ENCODE measurements at regions not wholly inside any gene's neighbourhood (a gene's known extent, or its start where the extent isn't known, plus 50 kb on each side); places are given as distances from the start of the nearest gene placed in this dataset.
"Not testable (repeated sequence)": the region's sequence is repeated elsewhere in the genome, so short reads cannot be mapped to it uniquely, and the experiment has no call there.

DNA sequence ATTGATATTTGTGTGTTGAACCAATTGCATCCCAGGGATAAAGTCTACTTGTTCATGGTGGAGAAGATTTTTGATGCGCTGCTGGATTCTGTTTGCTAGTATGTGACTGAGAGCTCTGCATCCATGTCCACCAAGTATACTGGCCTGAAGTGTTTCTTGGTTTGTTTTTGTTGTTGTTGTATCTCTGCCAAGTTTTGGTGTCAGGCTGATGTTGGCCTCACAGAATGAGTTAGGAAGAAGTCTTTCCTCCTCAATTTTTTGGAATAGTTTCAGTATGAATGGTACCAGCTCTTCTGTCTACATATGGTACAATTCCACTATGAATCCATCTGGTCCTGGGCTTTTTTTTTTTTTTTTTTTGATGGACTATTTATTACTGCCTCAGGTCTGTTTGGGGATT, 50.9 kb upstream of the OSTN start:
- no peak for DNase-seq

DNA sequence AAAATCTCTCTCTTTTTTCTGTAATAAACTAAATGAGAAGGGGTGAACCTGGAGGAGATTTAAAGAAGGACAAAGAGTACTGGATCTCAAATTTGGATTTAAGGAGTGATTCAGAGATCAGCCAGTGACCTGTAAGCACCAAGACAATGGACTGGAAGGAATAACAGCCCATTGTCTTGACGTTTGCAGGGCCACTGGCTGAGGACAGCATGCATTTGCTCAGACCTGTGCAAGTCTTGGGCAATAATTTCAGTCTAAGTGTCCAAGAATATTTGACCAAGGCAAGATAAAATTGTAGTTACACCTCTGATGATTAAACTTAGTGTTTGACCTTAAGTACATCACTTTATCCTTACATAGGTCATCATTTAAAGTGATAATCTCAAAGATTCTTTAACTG, 55.8 kb upstream of the OSTN start:
- no peak for DNase-seq

DNA sequence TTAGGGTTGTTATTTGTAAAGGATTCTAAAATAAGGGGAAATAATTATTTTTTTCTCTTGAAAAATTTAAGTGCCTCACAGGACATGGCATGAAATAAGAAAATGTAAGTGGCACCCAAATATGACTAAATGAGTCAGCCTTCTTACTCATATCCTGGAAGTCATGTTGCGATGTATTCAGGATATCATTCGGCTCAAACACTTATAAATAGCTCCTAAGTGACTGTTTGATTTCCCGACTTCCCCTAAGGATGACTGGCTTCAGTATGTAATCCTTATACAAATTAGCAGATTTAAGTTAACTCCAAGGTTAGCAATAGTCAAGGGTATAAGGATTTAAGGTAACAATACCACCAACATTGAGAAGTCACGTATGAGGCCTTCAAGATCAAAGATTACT, 57.3 kb upstream of the OSTN start:
- no peak for DNase-seq

DNA sequence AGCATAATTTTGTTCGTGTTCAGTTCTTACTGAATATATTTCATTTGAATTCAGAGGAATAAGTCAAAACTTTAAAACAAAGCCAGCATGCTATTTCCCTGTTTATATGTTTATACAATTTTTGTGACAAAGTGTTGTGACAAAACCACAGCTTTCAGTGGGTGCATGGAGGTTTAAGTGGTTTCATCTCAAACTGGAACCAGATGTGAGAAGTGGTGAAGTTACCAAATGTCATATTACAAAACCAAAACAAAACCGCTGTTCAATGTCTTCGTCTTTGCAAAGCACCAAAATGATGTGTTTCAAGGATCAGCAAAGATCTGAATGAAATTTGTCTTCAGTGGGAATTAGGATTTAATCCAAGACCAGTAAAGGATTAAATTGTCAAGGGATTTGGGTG, 59.3 kb upstream of the OSTN start:
- DNase-seq: no peak

DNA sequence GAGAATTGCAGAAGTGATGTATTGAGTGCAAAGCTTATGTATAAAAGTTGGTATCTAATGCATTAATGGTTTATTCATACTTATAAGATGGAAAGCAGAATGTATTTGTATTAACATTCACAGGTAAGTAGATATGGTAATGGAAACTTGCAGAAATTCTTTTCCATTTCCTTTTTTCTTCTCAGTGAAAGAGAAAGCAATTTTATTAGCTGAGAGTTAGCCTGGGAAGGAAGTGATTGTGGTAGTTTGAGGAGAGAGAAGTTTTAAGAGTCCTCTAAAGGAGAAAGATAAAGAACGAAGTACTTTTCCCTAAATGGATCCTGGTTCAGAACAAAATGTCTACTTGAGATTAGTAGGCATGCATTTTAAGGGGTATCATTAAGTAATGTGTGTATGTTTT, 60.1 kb upstream of the OSTN start:
- DNase-seq: no peak

DNA sequence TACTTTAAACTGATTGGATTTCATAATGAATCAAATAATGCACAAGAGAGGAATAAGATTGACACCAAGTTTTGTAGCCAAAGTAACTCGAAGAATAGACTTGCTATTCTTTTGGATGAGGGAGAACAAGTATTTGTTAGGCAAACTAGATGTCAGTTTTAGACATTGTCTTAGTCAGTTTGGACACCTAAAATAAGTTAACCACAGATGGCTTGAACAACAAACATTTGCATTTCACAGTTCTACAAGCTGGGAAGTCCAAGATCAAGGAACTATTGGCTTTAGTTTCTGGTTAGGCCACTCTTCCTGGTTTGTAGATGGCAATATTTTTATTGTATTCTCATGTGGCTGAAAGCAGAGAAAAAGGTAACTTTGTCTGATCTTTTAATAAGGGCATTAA, 61.3 kb upstream of the OSTN start:
- DNase-seq: no peak

DNA sequence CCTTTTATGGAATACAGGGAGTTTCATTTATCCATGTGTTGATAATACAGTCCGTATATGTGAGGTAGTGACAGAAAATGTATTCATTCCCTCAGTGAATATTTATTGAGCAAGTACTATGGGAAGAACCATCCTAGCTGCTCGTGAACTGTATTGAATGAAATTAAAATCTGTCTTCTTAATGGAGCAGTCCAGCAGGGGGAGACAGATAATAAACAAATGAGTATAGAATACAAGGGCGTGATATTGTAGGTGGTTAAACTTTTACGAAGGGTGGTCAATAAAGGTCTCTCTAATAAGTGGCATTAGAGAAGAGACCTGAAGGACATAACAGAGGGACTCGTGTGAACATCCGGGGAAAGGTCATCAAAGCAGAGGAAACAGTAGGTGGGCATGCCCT, 62.7 kb upstream of the OSTN start:
- DNase-seq: no peak

DNA sequence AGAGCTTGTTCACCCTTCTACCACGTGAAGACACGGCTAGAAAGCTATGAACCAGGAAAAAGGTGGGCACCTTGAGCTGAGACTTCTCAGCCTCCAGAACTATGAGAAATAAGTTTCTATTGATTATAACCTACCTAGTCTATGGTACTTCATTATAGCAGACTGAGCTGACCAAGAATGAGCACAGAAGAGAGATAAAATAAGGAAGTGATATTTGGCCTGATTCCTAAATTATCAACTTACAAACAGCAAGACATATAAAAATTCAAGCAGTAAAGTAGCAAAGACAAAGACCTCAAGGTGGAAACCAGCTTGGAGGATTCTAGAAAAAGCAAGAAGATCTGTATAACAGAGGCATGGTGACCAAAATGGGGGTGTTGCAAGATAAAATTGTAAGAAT, 63.9 kb upstream of the OSTN start:
- no peak for DNase-seq

DNA sequence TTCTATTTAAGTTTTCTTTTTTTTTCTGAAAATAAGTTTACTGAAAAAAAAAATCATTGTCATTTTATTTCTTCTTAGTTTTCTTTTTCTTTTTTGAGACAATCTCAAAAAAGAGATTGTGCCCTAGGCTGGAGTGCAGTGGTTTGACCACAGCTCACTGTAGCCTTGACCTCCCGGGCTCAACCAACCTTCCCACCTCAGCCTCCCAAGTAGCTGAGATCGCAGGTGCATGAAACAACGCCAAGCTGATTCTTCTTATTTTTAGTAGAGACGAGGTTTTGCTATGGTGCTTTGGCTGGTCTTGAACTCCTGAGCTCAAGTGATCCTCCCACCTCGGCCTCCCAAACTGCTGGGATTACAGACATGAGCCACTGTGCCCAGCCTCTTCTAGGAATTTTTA, 65.7 kb upstream of the OSTN start:
- DNase-seq: no peak

DNA sequence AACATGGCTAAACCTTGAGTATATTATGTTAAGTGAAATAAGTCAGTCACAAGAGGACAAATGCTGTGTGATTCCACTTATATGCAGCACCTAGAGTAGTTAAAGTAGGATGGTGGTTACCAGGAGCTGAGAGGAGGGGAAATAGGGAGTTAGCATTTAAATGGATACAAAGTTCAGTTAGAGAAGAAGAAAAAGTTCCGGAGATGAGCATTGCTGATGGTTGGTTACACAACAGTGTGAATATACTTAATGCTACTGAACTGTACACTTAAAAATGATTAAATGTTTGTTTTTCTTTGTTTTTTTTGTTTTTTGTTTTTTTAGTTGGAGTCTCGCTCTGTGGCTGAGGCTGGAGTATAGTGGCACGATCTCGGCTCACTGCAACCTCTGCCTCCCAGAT, 67.7 kb upstream of the OSTN start:
- no peak for DNase-seq

DNA sequence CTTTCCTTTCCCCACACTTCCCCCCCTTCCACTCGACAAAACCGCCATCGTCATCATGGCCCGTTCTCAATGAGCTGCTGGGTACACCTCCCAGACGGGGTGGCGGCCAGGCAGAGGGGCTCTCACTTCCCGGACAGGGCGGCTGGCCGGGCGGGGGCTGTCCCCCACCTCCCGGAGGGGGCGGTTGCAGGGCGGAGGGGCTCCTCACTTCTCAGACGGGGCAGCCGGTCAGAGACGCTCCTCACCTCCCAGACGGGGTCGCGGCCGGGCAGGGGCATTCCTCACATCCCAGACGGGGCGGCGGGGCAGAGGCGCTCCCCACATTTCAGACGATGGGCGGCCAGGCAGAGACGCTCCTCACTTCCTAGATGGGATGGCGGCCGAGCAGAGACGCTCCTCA, 74.2 kb upstream of the OSTN start:
- not testable (repeated sequence) for DNase-seq

DNA sequence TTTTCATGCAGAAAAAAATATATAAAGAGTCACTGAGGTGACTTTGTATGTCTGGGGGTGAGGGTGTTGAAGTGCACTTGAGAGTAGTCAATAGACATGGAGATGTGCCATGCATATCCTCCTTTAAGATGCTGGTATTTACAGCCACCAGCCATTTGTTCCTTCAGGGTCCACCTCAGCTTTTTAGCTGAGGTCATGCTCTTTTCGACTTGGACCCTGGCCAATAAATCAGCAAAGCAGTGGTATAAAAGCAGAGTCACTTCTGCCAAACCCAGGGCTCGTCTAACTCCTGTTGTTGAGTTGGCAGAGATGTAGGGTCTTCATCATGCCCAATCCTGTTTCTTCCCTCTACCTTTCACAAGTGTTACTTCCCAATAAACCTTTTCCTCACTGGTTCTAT, 75.1 kb upstream of the OSTN start:
- DNase-seq: no peak

DNA sequence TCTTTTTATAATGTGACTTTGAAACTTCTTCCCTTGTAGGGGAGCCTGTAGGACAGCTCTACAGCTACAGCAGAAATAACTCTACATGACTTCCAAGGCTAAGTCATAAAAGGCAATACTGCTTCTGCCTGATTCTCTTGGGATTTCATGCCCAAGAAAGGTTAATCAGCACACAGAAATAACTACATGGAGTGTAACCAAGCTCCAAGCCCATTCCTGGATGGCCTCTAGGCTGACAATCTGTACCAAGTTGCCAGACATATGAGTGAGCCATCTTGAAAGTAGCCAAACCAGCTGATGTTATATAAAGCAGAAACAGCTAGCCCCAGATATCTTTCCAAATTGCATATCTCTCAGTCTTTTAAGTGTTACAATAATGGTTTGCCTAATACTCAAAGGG, 75.8 kb upstream of the OSTN start:
- DNase-seq: no peak

DNA sequence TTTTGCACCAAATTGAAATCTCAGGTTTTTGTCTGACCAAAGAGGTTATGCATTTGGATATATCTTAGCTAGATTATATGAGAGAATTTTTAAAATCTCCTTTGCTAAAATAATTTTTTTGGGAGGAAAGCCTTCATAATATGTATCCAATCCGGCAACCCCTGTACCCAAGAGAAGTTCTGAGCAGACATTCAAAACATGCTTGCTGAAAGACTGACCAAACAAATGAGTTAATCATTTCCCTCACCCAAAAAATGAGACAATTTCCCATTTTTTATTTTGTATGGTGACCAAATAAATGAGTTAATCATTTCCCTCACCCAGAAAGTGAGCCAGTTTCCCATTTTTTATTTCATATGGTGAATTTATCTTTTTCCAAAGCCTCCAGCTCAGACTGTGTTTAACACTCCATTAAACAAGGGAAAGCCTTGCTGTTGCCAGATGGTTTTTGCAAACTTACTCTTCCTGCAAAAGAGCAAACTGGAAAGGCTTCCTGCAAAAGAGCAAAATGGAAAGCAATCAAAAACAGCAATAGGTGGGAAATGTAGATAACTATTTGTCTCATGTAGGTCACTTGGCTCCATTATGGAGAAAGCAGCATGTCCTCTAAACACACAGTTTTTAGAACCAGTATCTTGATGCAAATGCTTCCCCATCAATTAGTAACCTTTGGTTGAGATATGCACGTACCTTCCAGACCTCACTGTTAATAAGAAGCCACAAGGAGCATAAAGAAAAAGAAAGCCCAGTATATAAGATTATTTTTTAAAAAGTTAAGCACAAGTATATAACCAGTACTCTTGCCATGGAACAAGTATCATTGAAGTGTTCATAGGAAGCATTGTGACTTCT, 78.4 kb upstream of the OSTN start:
- no peak for DNase-seq

DNA sequence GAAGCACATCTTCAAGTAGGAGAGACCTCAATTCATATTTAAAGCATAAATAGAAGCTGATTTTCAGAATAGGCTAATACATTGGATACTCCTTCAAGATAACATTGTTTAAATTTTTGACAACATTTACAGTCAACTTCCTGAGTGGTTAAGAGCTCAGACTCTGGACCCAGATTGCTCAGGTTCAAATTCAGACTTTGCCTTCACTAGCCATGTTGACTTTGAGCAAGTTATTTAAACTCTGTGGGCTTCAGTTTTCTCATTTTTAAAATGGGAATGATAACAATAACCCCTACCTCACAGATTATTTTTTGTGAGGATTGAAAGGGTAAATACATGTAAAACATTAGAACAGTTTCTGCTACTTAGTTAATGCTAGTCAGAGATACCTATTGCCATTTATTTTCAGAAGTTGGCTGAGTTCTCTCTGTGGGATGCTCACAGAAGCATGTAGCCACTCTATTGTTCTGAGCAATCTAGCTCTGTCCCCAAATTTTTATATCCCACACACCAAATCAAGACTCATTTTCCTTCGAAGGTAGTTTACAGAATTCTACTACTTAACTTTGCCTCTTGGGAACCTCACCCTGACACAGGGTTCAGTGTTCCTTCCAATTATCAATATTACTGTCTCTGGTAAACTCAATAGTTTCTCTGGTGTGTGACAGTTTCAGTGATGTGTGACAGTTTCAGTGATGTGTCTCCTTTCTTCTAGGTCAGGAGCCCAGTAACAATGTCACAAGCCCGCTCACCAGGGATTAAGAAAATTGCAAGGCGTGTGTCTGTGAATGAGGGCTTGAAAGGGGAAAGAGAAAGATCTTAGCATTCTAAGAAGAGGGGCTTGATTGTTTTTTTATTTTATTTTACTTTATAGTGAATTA, 79.4 kb upstream of the OSTN start:
- no peak for DNase-seq

DNA sequence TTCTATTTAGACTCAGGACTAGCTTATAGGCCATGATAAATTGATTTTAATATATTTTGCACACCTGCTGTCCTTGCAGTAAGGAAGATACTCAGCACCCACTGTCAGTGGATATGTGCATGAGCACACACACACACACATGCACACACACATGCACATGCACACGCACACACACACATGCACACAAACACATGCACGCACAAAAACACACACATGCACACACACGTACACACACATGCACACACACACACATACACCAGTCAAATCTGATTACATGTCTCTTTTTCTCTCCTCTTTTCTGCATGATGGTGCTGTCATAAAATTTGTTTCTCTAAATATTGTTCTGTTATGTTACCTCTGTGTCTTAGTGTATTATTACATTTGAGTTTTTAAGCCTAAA, 87.3 kb upstream of the OSTN start:
- no peak for DNase-seq

DNA sequence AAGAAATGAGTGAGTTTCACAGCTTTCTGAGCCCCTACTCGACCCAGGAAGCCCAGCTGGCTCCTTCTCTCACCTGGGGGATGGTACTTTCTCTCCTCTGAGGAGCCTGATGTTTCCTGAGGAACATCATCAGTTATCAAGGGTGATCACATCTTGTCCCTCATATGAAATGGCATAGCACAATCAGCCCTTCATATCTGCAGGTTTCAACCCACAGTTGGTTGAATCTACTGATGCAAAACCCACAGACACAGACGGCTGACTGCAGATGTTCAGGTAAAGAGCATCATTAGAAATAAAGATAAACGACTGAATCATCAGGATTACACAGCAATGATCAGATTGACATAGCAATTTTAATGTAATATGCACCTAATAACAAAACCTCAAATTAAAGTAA, 93.6 kb upstream of the OSTN start:
- DNase-seq: no peak

DNA sequence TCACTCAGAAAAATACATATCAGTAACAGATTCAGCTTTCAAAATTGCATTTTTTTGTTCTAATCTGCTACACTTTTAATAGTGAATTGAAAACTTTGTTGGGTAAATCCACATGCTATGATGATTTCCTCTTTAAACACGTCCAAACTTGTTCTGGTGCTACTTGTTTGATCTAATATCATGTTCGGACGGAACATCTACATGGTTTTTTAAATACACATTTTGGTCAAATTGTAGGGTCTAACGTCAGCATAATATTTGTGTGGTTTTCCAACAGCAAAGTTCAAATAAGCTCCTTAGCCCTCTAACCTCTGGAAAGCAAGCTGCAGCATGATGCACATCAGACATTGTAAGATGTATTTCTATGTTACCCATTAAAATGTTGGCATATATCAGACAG, 98.5 kb upstream of the OSTN start:
- no peak for DNase-seq

DNA sequence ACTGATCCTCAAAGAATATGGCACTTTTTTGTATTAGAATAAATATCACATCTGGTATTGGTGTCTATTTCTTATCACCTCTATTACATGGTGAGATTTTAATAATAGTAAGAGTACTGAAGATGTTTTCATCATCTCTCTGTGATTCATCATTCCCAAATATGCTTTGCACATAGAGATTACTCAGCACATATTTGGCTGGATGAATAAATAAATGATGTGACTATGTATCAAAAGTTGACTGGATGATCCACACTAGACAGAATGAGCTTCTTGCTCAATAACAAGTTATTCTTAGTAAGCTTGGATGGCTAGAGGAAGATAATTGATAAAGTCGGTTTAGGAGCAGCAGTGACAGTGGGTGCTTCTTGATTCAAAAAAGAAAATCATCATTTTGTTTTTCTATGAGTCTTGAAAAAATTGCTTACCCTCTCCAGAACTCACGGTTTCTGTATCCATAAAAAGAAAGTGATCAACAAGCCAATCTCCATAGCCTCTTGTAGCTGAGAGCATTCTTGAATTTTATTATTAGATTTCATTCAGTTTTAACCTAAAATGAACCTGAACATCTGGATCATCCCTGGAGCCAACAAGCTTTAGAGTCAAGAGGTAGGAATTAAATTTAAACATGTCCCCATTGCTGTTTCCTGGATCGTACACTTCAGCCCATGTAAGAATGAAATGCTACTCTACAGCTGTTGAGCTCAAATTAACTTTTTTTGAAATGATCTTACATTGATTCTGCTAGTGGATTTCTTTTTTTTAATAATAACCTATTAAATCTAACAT, 104.8 kb upstream of the OSTN start:
- DNase-seq: no peak

DNA sequence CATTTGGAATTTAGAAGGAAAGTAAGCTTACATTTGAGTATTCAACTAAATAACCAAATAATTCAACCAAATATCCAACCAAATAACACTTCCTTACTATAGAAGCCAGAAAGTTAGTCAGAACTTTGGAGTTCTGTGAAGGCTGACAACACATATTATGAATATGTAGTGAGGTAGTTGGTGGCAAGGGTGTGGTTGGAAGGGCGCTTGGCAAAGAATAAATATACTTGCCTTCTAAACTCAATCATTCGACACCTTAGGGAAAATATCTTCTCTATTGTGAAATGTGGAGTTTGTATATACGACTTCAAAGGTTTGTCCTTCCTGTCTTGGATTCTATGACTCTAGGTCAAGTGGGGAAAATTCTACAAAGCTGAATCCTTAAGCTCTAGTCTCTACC, 111.7 kb upstream of the OSTN start:
- no peak for DNase-seq

DNA sequence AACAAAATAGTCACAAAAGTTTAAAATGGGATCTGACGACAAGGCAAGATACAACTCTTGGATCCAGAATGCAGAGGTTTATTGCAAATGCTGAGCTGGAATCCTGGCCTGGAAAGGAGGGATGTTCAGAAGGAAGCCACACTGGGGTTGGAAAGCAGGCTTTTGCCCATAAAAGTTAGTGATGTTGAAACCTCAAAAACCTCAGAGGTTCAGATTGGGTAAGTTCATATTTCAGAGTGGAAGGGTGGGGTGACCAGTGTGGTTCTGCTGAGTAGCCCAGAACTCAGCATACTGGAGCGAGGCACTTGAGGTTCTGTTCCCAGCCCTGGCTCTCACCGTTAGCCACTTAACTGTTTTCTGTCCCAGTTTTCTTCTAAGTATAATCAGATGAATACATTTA, 114.0 kb upstream of the OSTN start:
- DNase-seq: no peak

DNA sequence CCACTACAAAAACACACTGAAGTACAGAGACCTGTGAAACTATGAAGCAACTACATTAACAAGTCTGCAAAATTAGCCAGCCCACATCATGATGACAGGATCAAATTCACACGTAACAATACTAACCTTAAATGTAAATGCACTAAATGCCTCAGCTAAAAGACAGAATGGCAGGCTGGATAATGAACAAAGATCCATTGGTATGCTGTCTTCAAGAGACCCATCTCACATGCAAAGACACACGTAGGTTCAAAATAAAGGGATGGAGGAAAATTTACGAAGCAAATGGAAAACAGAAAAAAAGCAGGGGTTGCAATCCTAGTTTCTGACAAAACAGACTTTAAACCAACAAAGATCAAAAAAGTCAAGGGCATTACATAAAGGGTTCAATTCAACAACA, 120.1 kb upstream of the OSTN start:
- not testable (repeated sequence) for DNase-seq

All from hypothalamus (tissue), 51 donors.